BJ (cell line): ENCODE measurements at regions not wholly inside any gene's neighbourhood (a gene's known extent, or its start where the extent isn't known, plus 50 kb on each side); places are given as distances from the start of the nearest gene placed in this dataset.

Experiments used
- CTCF ChIA-PET: fragments of 350-600 bp; formaldehyde crosslinking; extraction: SDS; loops from one replicate; lab custom pipeline; 2021; ENCODE audit warnings: antibody characterized with exemption, inconsistent platforms; lab: Yijun Ruan, JAX
- POLR2A ChIA-PET: fragments of 300-600 bp; sonication (Branson Sonifier 250); formaldehyde crosslinking; extraction: SDS; loops from one replicate; lab custom pipeline; 2021; ENCODE audit warnings: antibody characterized with exemption; lab: Charles Lee
- DNase-seq: peaks from one replicate; pipeline ENCODE4 v3.0.0-alpha.2; 2011; ENCODE audit warnings: low read depth
- H3K27me3 ChIP-seq: 2 replicates; pipeline ENCODE4 v1.6.0; 2011; ENCODE audit warnings: low read length; ENCODE audit not compliant: control insufficient read depth, insufficient read depth
- H3K36me3 ChIP-seq: 2 replicates; pipeline ENCODE4 v1.5.1; 2011; ENCODE audit warnings: low read length; ENCODE audit not compliant: control insufficient read depth, insufficient read depth
- H3K4me3 ChIP-seq: 2 replicates; pipeline ENCODE4 v1.5.1; 2011; ENCODE audit warnings: low read depth, mild to moderate bottlenecking, control low read depth, low read length
- TF ChIP-seq, protein P1 (sequence below): IDR thresholded peaks from 2 replicates; pipeline ENCODE4 v1.5.1; 2011; ENCODE audit warnings: low read depth, mild to moderate bottlenecking, control low read depth, inconsistent platforms, low read length, moderate library complexity; ENCODE audit not compliant: insufficient read depth

DNA sequence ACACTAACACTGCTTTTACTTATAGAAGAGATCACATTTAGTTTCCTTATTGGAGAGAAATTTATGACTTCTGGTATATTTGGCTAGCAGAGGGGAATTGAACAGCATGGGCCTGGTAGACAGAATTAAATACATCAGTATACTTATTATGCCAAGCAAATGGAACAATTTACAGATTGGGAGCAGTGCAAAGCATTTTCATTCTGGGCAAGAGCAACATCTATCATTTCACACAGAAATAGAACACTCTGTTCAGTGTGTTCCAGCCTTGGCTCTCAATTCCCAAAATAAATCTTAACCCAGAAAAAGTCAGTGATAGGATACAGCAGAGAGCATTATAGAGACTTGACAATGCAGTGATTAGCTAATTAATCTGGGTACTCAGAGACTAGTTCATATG is 604.0 kb upstream of the SLITRK6 start:
- no peaks in the 10 kb centered on the region for H3K27me3 ChIP-seq
- ChIA-PET POLR2A (no interaction called here), CTCF (interaction anchor here (0.5 kb wide), 1 partner anchor 93 kb away, joined by 3 read pairs; no protein-coding TSS in a partner anchor)
- no peaks in the 10 kb centered on the region for H3K36me3 ChIP-seq
- DNase-seq = no peak
- no peak overlapping the region for H3K4me3 ChIP-seq
- TF ChIP-seq, protein P1, sequence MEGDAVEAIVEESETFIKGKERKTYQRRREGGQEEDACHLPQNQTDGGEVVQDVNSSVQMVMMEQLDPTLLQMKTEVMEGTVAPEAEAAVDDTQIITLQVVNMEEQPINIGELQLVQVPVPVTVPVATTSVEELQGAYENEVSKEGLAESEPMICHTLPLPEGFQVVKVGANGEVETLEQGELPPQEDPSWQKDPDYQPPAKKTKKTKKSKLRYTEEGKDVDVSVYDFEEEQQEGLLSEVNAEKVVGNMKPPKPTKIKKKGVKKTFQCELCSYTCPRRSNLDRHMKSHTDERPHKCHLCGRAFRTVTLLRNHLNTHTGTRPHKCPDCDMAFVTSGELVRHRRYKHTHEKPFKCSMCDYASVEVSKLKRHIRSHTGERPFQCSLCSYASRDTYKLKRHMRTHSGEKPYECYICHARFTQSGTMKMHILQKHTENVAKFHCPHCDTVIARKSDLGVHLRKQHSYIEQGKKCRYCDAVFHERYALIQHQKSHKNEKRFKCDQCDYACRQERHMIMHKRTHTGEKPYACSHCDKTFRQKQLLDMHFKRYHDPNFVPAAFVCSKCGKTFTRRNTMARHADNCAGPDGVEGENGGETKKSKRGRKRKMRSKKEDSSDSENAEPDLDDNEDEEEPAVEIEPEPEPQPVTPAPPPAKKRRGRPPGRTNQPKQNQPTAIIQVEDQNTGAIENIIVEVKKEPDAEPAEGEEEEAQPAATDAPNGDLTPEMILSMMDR = no peak

DNA sequence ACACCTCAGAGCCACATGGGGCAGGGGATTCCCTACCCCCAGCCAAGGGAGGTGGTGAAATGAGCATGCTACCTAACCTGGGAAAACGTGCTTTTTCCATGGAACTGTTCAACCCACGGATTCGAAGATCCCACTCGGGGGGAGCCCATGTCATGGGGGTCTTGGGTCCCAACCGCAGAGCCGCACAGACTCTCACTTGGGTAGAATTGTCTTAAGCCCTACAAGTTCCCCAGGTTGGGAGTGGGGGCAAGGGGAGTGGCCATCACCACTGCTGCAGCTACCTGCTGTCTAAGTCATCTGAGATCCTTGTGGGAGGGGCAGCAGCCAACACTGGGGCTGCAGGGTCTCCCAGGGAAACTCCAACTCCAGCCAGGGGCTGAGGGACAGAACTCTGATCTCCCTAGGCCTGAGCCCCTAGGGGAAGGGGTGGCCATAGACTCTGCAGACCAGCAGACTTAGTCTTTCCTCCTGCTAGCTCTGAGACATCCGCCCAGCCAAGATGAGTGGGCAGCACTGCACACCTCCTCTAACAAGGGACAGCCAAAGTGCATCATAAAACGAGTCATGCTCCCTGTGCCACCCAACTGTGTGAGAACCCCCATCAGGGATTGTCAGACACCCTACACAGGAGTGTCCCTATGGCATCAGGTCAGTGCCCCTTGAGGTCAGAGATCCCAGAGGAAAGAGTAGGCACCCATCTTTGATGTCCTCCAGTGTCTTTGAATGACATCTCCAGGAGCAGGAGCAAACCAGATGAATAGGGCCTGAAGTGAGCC is 610.4 kb upstream of the SLITRK6 start:
- TF ChIP-seq, protein P1 = no peak
- Histone ChIP-seq H3K4me3 (no peak overlapping the region), H3K27me3 (no peaks in the 10 kb centered on the region), H3K36me3 (no peaks in the 10 kb centered on the region)
- DNase-seq = no peak
- ChIA-PET CTCF (no interaction called here), POLR2A (no interaction called here)

- POLR2A ChIA-PET = no interaction called here
- Histone ChIP-seq H3K27me3 (no peaks in the 10 kb centered on the region), H3K4me3 (no peak overlapping the region), H3K36me3 (no peaks in the 10 kb centered on the region)
- CTCF ChIA-PET = no interaction called here
- TF ChIP-seq, protein P1 = no peak
- no peak for DNase-seq
Observed at GRCh38 chr13:86425170-86425815, 626.1 kb upstream of the SLITRK6 start.

DNA sequence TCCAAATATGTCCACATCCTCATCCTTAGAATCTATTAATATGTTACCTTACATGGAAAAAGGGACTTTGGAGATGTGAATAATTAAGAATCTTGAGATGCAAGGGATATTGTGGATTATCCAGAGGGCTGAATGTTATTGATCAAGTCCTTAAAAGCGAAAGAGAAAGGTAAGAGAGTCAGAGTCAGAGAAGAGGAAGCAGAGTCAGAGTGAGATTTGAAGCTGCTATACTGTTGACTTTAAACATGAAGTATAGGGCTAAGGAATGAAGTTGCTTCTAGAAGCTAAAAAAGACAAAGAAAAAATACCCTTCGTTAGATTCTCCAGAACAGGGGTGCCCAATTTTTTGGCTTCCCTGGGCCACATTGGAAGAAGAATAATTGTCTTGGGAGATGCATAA is 627.2 kb upstream of the SLITRK6 start:
- H3K4me3 ChIP-seq = no peak overlapping the region
- H3K36me3 ChIP-seq = no peaks in the 10 kb centered on the region
- ChIA-PET CTCF (no interaction called here), POLR2A (no interaction called here)
- TF ChIP-seq, protein P1 = no peak
- DNase-seq = no peak
- no peaks in the 10 kb centered on the region for H3K27me3 ChIP-seq

DNA sequence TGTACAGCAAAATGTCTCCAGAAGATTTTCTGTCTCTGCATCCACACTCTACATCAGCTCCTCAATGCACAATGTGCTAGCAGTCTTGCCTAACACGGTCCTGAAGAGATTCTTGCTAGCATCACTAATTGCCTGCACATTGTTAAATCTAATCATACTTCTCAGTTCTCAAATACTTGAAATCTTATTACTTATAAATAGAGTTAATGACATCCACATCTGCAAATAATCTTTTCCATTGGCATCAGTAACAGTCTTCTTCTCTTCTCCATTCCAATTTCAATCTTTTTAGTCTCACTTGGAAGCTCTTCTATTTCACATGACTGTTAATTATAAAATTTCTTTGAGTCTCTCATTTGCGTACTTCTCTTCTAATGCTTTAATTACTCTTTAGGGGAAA is 630.5 kb upstream of the SLITRK6 start:
- DNase-seq = no peak
- CTCF ChIA-PET = no interaction called here
- H3K4me3 ChIP-seq = no peak overlapping the region
- TF ChIP-seq, protein P1 = no peak
- H3K36me3 ChIP-seq = no peaks in the 10 kb centered on the region
- H3K27me3 ChIP-seq = no peaks in the 10 kb centered on the region
- POLR2A ChIA-PET = no interaction called here
